ENCODE measurements at regions not wholly inside any gene's neighbourhood (a gene's known extent, or its start where the extent isn't known, plus 50 kb on each side); places are given as distances from the start of the nearest gene placed in this dataset.

- TF ChIP-seq POLR2AphosphoS5 (IDR thresholded peaks at IDR 0.05; ENCODE audit: low read depth, low read length) (no peak), TAF1 (IDR thresholded peaks at IDR 0.05; ENCODE audit: low read depth, low read length) (no peak)
Measured at GRCh38 chr2:154551649-154552048, 146.8 kb upstream of the KCNJ3 start.

Measured in GM12891 (cell line).